ENCODE measurements at regions not wholly inside any gene's neighbourhood (a gene's known extent, or its start where the extent isn't known, plus 50 kb on each side); places are given as distances from the start of the nearest gene placed in this dataset.

DNA sequence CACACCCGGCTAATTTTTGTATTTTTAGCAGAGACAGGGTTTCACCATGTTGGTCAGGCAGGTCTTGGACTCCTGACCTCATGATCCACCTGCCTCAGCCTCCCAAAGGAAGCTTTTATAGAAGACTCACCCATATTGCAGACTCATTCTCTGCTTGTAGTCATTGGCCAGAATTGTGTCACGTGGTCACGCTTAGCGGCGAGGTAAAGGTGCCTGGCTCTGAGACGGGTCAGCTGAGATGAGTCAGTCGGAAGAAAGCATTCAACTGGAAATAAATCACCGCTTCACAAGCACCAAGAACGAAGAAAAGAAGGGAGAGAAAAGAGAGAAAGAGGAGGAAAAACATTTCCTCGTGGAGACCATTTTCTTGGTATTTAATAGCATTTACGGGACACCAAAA lies 218.8 kb upstream of the NOCT start:
- TF ChIP-seq EZH2 (IDR thresholded peaks at IDR 0.05; ENCODE audit: low read length, unreplicated experiment) = no peak
- no peak for TF ChIP-seq EZH2phosphoT487 (IDR thresholded peaks at IDR 0.05; ENCODE audit: borderline replicate concordance, low read length)
- TF ChIP-seq, protein P1, sequence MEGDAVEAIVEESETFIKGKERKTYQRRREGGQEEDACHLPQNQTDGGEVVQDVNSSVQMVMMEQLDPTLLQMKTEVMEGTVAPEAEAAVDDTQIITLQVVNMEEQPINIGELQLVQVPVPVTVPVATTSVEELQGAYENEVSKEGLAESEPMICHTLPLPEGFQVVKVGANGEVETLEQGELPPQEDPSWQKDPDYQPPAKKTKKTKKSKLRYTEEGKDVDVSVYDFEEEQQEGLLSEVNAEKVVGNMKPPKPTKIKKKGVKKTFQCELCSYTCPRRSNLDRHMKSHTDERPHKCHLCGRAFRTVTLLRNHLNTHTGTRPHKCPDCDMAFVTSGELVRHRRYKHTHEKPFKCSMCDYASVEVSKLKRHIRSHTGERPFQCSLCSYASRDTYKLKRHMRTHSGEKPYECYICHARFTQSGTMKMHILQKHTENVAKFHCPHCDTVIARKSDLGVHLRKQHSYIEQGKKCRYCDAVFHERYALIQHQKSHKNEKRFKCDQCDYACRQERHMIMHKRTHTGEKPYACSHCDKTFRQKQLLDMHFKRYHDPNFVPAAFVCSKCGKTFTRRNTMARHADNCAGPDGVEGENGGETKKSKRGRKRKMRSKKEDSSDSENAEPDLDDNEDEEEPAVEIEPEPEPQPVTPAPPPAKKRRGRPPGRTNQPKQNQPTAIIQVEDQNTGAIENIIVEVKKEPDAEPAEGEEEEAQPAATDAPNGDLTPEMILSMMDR (conservative IDR thresholded peaks at IDR 0.05; ENCODE audit: low read depth, low read length) = no peak

All from PC-3 (cell line).